GM12872 (cell line): ENCODE measurements at regions not wholly inside any gene's neighbourhood (a gene's known extent, or its start where the extent isn't known, plus 50 kb on each side); places are given as distances from the start of the nearest gene placed in this dataset.

Experiments
- TF ChIP-seq, protein P1 (sequence below): IDR thresholded peaks from 3 replicates; pipeline ENCODE4 v1.5.1; 2011; ENCODE audit warnings: low read depth, mild to moderate bottlenecking, low read length, moderate library complexity; ENCODE audit not compliant: insufficient read depth

DNA sequence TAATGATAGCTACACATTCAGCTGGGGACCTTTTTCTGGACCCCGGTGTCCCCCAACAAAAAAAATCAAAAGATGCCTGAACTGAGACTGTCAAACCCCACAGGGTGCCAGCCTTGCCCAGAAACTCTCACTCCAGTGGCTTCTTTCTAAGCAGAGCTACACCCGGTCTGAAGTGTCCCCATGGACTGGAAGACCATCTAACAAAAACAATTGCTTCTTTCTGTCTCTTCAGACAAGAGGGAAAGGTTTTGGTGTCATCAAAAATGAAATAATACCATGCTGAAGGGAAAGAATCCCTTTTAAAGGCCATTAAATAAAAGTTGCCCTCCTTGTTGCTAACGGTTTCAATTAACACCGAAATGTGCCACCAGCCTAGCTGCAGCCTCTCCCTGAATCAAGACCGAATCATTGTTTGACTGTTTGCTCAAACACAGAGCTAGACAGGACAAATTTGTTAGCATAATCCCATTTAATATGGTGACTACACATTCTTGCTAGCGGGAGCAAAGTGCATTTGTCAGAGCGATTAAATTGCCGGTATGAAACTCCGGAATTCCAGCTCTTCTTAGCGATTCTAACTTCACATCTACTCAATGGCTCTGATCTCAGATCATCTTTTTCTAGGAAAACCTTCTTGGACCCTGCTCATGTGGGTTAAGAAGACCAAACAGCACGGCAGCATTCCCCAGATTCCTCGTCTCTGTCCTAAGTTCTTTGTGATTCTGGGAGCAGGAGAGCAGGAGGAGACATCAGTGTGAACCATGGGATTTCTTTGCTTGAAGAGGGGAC, 397.5 kb upstream of the PRKCQ start:
- TF ChIP-seq, protein P1, sequence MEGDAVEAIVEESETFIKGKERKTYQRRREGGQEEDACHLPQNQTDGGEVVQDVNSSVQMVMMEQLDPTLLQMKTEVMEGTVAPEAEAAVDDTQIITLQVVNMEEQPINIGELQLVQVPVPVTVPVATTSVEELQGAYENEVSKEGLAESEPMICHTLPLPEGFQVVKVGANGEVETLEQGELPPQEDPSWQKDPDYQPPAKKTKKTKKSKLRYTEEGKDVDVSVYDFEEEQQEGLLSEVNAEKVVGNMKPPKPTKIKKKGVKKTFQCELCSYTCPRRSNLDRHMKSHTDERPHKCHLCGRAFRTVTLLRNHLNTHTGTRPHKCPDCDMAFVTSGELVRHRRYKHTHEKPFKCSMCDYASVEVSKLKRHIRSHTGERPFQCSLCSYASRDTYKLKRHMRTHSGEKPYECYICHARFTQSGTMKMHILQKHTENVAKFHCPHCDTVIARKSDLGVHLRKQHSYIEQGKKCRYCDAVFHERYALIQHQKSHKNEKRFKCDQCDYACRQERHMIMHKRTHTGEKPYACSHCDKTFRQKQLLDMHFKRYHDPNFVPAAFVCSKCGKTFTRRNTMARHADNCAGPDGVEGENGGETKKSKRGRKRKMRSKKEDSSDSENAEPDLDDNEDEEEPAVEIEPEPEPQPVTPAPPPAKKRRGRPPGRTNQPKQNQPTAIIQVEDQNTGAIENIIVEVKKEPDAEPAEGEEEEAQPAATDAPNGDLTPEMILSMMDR: no peak

DNA sequence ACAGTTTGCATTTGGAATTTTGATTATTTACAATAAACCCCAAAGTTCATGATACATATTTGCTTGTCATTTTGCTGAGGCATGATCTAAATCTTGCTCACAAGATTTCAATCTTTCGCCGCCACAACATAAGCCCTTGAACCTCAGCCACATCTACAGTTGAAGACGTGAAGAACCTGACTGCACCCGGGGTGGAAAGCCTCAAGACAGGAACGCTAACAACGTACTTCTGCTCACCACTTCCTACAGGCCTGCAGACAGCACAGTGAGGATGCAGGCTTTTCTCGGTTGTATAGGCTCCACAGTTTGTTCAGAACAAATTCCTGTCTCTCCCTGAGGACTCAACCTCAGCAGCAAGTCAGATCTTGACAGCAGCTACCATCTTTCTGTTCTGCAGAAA, 393.8 kb upstream of the PRKCQ start:
- TF ChIP-seq, protein P1: no peak

DNA sequence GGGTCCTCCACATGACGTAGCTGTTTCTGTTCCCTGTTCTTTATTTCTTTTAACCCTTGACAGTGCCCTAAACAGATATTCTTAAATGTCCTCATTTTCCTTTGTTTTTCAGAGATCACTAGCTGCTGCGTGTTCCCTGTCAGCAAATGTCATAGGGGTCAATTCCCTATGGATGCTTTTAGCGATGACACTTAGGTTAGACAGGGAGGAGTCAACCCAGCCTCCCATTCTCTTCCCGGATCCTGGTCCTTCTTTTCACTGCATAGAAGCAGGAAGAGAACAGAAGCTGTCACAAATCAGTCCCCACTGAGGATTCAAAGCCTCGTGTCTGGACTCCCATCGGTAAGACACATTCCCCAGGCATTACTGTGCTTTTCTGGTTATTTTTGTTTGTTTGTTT, 392.1 kb upstream of the PRKCQ start:
- TF ChIP-seq, protein P1: no peak

DNA sequence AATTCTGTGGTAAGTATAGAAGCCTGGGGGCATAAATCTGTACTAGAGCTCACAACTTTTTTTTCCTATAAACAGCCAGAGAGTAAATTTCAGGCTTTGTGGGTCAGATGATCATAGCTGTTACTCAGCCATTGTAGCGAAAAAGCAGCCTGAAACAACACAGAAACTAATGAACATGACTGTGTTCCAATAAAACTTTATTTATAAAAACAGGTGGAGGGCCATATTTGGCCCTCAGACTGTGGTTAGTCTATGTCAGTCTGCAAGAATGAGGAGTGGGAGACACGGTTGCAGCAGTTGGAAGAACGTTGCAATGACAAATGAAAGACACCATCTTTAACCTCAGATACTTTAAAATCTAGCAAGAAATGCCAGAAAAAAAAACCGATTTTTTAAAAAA, 389.6 kb upstream of the PRKCQ start:
- TF ChIP-seq, protein P1: no peak

DNA sequence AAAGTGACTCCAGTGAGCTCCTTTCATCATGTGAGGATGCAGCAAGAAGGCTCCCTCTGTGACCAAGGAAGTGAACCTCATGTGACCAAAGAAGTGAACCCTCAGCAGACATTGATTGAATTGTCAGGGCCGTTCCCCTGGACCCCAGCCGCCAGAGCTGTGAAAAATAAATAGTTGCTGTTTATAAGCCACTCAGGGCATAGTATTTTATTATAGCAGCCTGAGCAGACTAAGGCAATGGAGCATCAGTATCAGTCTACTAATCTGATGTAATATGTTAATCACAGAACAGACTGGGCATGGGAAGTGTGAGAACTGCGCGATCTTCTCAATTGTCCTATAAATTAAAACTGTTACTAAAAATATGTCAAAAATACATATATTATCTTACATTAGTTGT, 384.5 kb upstream of the PRKCQ start:
- TF ChIP-seq, protein P1: no peak

DNA sequence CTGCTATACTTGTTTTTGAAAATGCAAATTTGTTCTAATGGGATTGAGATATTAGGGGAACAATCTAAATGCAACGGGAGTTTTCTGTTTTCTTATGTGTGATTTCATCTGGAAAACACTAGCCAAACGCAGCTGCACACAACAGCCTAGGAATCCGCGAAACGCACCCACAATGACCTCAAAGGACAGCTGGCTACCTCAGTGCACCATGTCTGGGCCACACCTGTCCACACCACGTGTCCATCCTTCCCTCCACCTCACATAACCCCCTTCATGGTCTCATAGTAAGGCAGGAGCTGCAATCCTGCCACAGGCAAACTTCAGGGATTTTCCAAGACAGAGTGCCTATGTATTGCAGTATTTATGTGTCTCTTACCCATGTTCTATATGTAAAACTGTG, 382.5 kb upstream of the PRKCQ start:
- TF ChIP-seq, protein P1: no peak

DNA sequence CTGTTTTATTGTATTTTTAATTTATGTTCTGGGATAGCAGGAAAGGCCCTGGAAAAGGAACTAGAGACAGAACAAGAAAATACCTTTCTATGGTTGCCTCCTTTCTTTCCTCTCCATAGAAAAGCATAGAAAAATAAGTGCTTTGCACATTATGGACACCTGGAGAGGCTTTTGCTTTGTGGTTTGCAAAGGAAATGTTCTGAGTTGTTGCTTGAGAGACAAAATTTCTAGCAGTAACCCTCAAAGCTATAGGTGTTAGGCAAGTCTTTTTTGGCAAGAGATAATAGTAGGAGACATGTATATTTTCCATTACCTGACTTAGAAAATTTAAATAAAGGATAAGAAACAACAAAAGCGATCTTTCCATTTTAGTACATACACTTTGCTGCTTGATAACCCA, 378.6 kb upstream of the PRKCQ start:
- TF ChIP-seq, protein P1: no peak
